Ovary (tissue), 3 donors: ENCODE measurements at regions not wholly inside any gene's neighbourhood (a gene's known extent, or its start where the extent isn't known, plus 50 kb on each side); places are given as distances from the start of the nearest gene placed in this dataset.

ENCODE experiments used
- EP300 ChIP-seq: sonication (generic); formaldehyde crosslinking; IDR thresholded peaks from one replicate; pipeline ENCODE4 v1.6.1; 2017; ENCODE audit warnings: antibody characterized with exemption
- TF ChIP-seq, protein P1 (sequence below), 3 donors: fragments of 450-650 bp in 2 of 3; fragments of 200-600 bp in 1 of 3; IDR thresholded peaks; one replicate each; pipeline versions ENCODE4 v1.5.1 to v1.8.0; 2016 to 2022; ENCODE audit warnings: antibody characterized with exemption in 3 of 3, mild to moderate bottlenecking in 1 of 3
- donor health status: DM: no; HTN: no; CAD: no.

DNA sequence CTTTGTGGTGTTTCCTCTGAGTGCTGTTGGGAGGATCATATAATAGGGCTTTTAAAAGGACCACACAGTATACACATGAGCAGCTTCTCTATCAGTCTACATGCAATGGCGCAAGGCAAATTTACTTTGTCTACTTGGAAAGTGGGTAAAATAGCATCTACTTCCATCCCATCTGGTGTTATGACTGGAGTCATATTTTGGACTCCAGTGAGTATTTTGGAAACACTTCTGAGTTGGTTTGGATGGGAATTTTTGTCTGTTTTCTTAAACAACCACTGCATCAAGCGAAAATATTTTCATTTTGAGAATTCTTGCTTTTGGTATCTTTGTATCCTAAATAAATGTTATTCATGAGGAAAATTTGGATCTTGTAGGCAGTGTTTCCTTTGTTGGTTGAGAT is 220.8 kb downstream of the NMUR2 start:
- TF ChIP-seq, protein P1, sequence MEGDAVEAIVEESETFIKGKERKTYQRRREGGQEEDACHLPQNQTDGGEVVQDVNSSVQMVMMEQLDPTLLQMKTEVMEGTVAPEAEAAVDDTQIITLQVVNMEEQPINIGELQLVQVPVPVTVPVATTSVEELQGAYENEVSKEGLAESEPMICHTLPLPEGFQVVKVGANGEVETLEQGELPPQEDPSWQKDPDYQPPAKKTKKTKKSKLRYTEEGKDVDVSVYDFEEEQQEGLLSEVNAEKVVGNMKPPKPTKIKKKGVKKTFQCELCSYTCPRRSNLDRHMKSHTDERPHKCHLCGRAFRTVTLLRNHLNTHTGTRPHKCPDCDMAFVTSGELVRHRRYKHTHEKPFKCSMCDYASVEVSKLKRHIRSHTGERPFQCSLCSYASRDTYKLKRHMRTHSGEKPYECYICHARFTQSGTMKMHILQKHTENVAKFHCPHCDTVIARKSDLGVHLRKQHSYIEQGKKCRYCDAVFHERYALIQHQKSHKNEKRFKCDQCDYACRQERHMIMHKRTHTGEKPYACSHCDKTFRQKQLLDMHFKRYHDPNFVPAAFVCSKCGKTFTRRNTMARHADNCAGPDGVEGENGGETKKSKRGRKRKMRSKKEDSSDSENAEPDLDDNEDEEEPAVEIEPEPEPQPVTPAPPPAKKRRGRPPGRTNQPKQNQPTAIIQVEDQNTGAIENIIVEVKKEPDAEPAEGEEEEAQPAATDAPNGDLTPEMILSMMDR (IDR thresholded peaks at IDR 0.05): no peak
- TF ChIP-seq EP300: no peak
